GM12865 (cell line): ENCODE measurements at regions not wholly inside any gene's neighbourhood (a gene's known extent, or its start where the extent isn't known, plus 50 kb on each side); places are given as distances from the start of the nearest gene placed in this dataset.
A peak's percentile ranks its signal among the peaks of the same experiment; 100 is the strongest.

Experiments used
- DNase-seq: peaks from one replicate; pipeline ENCODE4 v3.0.0; 2010; ENCODE audit warnings: low read depth
- H3K4me3 ChIP-seq: 2 replicates; pipeline ENCODE4 v1.5.1; 2011; ENCODE audit warnings: mild to moderate bottlenecking, low read depth, low read length, control low read depth
- CTCF ChIP-seq: IDR thresholded peaks from 2 replicates; pipeline ENCODE4 v1.5.1; 2011; ENCODE audit warnings: low read length, control low read depth, low read depth, inconsistent platforms; ENCODE audit not compliant: insufficient read depth; ENCODE audit errors: missing control alignments

GRCh38 chr18:76570856-76571255, 75.8 kb upstream of the ZNF516 start:
- DNase-seq, result no peak
- no peak for TF ChIP-seq CTCF
- H3K4me3 ChIP-seq, result no peak overlapping the region

DNA sequence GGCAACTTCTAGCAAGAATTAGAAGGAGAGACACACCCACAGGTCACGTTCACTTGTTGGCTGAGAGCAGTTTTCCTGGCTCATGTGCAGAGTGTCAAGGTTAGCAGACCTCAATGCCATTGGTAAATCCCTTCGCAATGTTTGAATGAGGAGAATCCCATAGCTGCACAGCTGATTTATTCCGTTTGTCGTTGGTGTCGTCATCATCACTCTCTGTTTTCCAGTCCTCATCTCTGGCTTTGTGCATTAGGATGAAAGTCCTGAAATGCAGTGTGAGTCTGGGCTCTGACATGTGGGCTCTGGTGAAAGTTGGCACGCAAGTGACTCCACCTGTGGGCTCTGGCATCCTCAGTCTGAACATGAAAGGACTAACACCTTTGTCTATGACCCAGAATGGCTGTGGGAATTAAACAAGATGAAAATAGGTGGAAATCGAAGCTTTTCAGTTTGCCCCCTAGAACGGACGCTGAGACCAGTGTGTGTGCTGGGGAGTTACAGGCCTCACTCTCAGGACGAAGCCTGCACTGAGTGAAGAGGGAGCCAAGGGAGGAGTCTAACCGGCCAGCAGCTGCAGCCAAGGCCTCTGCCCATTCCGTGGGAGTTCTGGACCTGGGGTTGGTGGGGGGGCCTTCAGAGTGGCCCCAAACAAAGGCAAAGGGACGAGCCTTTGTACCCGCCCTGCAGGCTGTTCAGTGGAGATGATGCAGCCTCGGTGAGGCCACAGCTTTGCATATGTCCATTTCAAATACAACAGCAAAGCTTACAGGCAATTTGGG, 74.8 kb upstream of the ZNF516 start:
- H3K4me3 ChIP-seq, result no peak overlapping the region
- DNase-seq, result no peak
- TF ChIP-seq CTCF, result no peak

DNA sequence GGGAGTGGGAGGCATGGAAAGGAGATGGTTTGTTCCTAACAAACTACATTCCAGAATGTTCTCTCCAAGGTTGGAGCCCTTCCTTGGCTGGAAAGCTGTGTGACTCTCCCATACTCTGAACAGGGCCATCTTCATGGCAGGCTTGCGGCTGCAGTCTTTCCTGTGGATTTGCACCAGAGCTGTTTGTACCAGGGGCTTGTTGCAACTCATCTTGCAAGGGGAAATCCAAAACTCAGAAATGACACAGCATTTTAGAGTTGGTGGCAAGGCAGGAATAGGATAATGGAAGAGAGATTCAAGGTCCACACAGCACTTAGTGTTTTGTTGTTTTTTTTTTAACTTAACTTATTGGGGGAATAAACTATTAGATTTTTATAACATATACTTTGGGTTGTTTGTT, 73.7 kb upstream of the ZNF516 start:
- H3K4me3 ChIP-seq, result no peak overlapping the region
- no peak for TF ChIP-seq CTCF
- no peak for DNase-seq

DNA sequence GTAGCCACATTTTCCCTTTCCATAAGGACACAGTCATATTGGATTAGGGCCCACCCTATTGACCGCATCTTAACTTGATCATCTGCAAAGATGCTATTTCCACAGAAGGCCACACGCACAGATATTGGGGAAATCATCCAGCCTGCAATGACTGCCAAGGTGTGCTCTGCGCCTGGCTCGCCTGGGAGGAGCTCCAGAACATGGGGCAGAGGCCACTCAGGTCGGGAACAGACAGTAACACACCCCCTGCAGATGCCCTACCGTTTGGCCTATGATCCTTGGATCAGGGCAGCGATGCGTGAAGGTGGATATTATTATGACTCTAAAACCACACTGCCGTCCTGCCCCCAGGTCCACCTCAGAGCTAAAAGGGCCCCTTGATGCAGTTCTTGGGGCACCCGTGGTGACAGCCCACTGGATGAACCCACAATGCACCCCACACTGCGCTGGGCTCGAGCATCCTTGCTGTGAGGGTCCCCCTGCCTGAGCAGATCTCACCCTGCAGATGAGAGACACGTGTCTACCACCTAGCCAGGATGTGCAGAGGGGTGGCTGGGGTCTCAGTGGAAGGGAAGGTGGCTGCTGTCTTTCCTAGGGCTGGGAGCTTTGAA, 72.9 kb upstream of the ZNF516 start:
- no peak overlapping the region for H3K4me3 ChIP-seq
- TF ChIP-seq CTCF, result no peak
- no peak for DNase-seq

GRCh38 chr18:76566987-76567386, 71.9 kb upstream of the ZNF516 start:
- no peak for DNase-seq
- no peak overlapping the region for H3K4me3 ChIP-seq
- no peak for TF ChIP-seq CTCF

- TF ChIP-seq CTCF, result no peak
- H3K4me3 ChIP-seq, result no peak overlapping the region
- DNase-seq, result peak; percentile 9
Observed at GRCh38 chr18:76565238-76566173, 70.5 kb upstream of the ZNF516 start.
